CD4-positive, alpha-beta T cell treated with Interleukin-17A for 1 hour (primary cell): ENCODE measurements at regions not wholly inside any gene's neighbourhood (a gene's known extent, or its start where the extent isn't known, plus 50 kb on each side); places are given as distances from the start of the nearest gene placed in this dataset.
"Not testable (repeated sequence)": the region's sequence is repeated elsewhere in the genome, so short reads cannot be mapped to it uniquely, and the experiment has no call there.

ENCODE experiments used
- DNase-seq: peaks from one replicate; pipeline ENCODE4 v3.0.0-alpha.2; 2020

DNA sequence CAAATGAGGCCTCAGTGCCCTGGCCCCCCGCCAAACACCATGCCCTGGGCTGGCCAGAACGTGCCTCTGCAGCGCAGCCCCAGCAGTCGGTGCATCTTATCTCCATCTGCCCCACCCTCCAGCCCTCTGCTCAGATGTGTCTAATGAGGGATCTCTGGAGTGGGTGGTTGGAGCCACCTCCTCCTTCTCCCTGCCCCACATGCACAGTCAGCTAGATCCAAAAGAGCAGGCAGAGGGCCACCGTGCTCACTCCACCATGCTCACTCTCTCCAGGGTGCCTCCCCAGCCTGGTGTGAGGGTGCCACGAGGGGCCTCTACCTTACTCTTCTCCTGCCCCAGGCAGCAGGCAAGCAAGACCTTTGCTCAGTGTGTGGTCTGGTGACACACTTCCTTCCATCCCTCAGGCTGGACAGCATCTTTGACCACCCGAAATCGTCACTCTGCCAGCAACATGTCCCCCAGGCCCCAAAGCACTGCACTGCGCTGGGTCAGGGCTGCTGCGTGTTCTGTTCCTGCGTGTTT, 266.1 kb upstream of the HDAC4 start:
- DNase-seq = no peak

DNA sequence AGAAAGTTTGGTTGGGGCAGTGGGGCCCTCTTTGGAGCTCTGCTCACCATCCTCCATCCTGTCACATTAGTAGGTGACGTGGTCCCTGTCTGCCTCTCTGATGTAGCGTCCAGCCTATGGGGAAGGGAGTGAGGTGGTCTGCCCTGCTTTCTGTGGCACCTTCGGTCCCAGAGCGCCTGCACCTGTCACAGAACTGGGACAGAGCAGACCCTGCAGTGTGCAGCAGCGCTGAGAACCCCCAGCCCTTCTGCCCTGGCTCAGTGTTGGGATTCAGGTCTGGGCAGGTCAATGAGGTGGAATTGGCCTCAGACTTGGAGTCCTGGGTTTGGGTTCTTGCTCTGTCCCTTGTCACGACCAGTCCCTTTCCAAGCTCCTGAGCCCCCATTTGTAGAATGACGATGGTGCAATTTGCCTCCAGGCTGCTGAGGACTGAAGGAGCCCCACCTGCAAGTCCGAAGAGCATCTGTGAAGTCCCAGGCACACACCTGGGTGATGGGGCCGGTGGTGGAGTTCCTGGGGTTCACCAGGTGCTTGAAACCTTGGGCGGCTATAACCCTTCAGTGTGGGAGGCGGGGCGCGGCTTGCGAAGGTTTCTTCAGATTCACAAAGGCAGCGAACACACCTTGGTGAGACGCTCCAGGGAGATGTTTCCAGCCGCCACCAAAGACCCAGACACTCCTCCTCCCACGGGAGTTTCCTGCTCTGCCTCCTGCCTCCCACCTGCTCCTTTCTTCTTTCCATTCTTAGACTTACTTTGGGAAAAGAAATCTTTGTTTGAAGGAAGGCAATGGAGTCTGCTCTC, 265.4 kb upstream of the HDAC4 start:
- no peak for DNase-seq

GRCh38 chr2:239664216-239664810, 263.5 kb upstream of the HDAC4 start:
- DNase-seq = no peak

- no peak for DNase-seq
Measured at GRCh38 chr2:239663364-239663924, 262.6 kb upstream of the HDAC4 start.

DNA sequence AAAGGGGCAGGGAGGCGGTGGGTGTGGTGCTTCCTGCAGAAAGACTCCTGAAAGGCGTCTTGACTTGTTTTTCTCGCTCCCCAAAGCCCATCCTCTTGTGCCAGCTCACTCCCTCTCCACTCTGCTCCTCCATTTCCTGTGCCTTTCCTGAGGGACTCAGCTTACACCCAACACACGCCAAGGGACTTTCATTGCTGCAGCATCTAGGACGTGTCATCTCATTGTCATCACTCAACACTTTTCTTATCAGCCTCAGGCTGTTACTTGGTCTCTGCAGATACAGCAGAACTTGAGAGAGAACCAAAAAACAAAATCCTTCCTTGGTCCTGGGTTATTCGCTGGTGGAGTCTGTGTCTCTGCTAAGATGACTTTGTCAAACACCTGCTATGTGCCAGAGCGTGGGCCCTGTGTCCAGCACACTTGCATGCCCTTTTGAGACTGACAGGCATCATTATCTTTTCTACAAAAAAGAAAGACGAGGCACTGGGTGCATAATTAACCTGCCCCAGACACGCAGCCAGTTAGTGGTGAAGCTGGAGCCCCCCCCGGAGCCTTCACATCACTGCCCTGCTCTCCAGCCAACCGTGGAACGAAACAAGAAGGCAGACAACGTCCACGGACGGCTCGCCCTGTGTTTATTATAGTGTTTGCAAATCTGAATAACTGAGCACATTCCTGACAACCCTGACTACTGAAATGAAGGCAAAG, 261.7 kb upstream of the HDAC4 start:
- DNase-seq = no peak

DNA sequence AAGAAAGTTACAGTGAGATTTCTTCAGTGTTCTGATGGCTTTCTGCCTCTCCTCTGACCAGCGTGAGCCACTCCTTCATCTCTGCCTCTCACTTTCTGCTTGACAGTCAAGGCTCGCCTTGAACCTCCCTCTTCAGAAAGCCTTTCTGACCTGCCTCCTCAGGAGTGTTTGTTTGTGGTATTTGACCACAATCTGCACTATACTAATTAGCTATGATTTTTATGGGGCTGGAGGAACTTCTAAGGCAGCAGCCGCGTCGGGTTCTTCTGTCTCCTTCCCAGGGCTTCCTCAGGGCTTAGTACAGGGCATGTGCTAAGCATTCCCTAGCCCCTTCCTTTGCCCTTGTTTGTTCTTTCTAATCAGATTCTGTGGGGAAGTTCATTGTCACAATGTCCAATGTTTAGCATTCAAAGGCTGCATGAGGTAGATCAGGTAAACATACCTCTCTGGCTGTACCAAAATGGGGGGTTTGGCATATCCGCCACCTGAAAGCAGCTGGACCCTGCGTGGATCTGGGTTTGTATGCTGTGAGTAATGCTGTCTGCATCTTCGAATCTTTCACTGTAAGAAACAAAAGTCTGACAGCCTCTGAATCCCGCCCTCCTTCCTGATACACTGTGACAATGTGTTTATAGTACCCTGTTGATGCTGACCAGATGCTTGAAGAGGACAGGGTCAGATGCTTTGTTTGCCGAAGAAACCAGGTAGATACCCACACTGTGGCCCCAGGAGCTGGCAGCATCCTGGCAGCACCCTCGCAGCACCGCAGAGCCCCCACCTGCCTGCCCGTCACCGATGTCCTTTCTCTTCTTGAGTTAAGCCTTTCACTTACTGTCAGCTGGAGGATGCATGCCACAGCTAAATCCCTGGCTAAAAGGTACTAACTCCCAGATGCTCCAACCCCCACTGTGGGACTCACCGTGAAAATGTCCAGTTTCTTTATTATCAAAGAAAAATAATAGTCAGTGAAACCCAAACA, 260.8 kb upstream of the HDAC4 start:
- DNase-seq = no peak

DNA sequence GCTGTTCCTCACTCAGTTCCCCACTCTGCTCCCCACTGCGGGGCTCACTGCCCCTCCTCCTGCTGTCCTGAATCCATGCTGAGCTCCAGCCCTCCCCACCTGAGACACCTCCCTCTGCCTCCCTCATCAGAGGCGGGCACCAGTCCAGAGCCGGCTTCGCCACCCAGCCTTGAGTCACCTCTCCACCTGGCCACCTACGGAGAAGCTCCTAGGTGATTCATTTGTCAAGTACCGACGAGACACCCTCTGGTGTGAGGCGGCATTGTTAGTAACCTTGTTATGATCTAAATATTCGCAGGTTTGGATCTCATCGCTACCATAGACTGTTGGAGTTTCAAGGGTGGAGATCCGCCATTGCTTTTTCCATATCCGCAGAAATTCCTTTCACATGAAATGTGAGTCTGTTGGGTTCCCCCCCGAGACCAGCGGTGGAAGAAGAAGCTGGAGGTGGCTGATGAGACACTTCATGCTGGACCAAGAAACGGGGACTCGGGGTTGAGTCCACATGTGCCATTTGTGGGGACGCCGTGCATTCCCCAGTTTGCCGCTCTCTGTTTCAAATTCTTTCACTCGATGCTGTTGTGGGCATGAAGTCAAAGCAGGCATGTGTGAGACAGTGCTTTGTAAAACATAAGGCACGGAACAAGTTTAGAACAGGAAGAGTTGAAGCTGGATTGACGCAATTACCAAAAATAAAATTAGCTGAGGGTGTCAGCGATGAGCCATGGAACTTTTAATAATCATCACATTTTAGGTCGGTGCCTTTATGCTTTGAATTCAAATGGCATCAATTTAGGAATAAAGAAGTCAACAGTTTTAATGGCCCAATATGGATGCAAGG, 259.8 kb upstream of the HDAC4 start:
- DNase-seq = no peak

DNA sequence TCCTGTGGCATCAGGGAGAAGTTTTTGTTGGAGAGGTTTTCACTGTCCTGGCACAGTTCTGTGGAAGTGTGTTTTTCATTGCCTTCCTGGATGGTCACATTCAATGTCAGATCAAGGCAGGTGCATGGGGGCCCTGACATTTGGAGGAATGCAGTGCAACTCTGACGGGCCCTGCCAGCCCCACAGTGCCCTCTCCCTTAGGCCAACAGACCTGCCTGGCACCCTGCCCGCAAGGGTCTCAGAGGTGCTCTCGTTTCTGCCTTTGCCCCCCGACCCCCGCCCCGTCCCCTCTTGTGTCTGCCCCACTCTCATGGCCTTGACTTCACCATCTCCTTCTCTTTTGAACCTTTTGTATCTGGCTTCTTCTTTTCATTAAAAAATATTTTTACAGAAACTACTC, 257.2 kb upstream of the HDAC4 start:
- DNase-seq = no peak

DNA sequence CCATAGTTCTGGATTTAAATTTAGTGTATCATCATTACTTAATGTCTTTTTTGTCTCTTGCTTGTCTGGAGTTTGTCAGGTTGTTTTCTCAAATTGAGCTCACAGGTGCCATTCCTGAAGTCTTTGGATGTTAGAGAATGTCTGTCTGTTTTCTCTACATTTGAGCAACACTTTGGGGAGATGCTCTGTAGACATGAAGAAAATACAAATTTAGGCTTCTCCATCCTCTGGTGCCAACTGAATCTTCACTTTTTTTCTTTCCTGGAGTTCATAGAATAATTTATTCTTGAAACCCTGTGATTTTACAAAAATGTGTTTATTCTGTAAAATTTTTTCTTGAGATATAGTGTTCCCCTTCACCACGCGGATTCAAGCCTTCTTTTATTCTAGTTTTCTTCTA, 256.4 kb upstream of the HDAC4 start:
- no peak for DNase-seq

GRCh38 chr2:239654266-239654665, 253.4 kb upstream of the HDAC4 start:
- no peak for DNase-seq

DNA sequence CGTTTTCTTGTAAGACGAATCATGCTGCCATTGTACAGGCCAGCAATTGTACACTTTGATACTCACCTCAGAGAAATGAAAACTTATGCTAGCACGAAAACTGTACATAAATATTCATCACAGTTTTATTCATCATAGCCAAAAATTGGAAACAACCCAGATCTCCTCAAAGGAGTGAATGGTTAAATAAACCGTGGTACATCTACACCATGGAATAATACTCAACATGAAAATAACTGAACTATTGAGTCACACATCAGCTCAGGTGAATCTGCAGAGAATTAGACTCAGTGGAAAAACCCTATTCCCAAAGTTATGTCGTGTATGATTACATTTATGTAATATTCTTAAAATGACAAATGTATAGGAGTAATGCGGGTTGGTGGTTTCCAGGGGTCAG, 251.0 kb upstream of the HDAC4 start:
- DNase-seq = no peak

DNA sequence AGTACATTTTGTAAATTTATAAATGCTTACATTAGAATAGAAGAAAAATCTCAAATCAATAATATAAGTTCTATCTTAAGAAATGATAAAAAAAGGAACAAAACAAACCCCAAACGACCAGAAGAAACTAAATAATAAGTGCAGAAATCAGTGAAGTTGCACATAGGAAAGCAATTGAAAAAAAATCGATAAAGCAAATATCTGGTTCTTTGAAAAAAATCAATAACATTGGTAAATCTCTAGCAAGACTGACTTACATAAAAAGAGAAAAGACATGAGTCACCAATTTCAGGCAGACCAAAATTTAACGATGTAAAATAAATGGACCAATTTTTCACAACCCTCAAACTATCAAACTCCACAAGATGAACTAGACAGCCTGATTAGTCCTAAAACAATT, 249.9 kb upstream of the HDAC4 start:
- no peak for DNase-seq

DNA sequence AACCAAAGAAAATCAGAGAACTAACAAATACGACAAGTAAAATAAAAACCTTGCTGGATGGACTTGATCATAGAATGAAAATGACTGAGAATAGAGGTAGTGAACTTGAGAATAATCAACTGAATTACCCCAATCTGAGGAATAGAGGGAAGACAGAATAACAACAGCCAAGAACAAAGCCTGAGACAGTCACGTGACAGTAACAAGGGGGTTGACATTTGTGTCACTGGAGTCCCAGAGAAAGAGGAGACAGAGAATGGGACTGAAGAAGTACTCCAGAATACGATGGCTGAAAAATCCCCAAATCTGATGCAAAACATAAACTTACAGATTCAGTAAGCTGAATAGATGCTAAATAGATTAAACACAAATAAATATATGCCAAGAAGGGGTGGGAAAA, 248.5 kb upstream of the HDAC4 start:
- no peak for DNase-seq

GRCh38 chr2:239648607-239649006, 247.8 kb upstream of the HDAC4 start:
- no peak for DNase-seq

DNA sequence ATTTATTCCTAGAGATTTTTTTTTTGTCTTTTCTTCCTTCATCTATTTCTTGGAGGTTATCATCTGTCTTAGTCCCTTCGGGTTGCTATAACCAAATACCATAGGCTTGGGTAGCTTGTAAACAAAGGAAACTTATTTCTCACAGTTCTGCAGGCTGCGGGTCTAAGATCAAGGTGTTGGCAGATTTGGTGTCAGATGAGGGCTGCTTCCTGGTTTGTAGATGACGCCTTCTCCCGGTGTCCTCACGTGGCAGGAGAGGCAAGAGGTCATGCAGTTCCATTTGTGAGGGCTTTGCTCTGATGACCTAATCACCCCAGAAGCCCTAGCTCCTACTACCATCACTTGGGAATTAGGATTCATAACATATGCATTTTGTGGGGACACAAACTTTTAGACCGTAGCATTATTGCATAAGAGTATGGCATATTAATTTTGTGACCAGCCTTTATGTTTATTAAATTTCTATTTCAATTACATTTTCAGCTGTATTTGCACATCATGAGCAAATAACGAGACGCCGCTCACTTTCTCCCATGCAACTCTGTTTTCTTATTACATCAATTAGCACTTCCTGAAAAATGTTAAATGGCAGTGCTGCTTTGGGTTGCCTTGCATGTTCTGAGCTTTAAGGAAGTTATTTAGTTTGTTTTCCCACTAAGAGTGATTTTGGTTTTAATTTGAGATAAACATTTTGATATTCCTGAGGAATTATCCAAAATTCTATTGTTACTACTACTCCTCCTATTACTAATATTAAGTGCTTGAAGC, 246.4 kb upstream of the HDAC4 start:
- DNase-seq = no peak

- no peak for DNase-seq
Measured at GRCh38 chr2:239646184-239646583, 245.4 kb upstream of the HDAC4 start.

DNA sequence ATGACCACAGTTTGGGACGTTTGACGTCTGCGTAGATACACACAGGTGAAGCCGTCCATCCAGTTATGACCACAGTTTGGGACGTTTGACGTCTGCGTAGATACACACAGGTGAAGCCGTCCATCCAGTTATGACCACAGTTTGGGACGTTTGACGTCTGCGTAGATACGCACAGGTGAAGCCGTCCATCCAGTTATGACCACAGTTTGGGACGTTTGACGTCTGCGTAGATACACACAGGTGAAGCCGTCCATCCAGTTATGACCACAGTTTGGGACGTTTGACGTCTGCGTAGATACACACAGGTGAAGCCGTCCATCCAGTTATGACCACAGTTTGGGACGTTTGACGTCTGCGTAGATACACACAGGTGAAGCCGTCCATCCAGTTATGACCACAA, 243.8 kb upstream of the HDAC4 start:
- DNase-seq = not testable (repeated sequence)

GRCh38 chr2:239644011-239644410, 243.2 kb upstream of the HDAC4 start:
- DNase-seq = no peak

DNA sequence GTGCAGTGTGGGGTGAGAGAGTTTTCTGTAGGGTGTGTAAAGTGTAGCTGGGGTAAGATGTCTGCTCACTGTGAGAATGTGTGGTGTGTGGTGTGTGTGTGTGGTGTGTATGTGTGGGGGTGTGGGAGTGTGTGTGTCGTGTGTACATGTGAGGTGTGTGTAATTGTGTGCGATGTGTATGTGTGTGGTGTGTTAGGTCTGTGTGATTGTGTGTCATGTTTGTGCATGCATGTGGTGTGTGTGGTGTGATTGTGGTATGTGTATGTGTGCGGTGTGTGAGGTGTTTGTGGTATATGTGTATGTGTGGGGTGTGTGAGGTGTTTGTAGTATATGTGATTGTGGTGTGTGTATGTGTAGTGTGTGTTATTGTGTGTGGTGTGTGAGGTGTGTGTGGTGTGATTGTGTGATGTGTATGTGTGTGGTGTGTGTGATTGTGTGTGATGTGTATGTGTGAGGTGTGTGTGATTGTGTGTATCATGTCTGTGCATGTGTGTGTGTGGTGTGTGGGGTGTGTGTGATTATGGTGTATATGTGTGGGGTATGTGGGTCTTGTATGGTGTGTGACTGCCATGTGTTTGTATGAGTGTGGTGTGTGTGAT, 241.7 kb upstream of the HDAC4 start:
- DNase-seq = no peak

DNA sequence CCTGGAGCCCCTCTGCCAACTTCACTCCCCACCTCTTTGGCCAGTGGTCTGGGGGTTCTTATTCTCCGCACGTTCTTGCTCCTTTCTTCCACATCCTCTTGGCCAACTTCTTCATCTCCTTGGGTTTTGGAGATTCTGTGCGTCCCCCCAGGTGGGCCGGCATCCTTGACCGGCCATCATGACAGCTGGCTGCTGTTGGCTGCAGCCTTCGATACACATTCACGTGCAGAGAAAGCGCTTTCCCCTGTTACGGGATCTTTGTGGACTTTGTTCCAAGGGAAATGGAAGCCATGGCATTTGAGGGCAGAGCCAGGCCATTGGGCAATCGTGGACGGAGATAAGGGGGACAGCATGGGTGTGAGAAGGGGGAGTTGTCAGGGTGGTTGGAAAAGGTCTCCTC, 241.1 kb upstream of the HDAC4 start:
- not testable (repeated sequence) for DNase-seq
